ENCODE measurements at regions not wholly inside any gene's neighbourhood (a gene's known extent, or its start where the extent isn't known, plus 50 kb on each side); places are given as distances from the start of the nearest gene placed in this dataset.

GRCh38 chr4:79057772-79058171 lies 118.5 kb upstream of the PAQR3 start:
- H3K4me3 ChIP-seq (ENCODE audit: low read depth, low read length) = no peak overlapping the region
- no peak for DNase-seq (ENCODE audit: low read depth)
- TF ChIP-seq CTCF (IDR thresholded peaks at IDR 0.05; ENCODE audit: insufficient read depth, low read length) = no peak

GRCh38 chr4:79053754-79054153 lies 114.5 kb upstream of the PAQR3 start:
- H3K4me3 ChIP-seq (ENCODE audit: low read depth, low read length) = no peak overlapping the region
- no peak for DNase-seq (ENCODE audit: low read depth)
- TF ChIP-seq CTCF (IDR thresholded peaks at IDR 0.05; ENCODE audit: insufficient read depth, low read length) = no peak

- H3K4me3 ChIP-seq (ENCODE audit: low read depth, low read length) = no peak overlapping the region
- TF ChIP-seq CTCF (IDR thresholded peaks at IDR 0.05; ENCODE audit: insufficient read depth, low read length) = no peak
- DNase-seq (ENCODE audit: low read depth) = no peak
Measured at GRCh38 chr4:79050541-79050880, 111.3 kb upstream of the PAQR3 start.

- DNase-seq (ENCODE audit: low read depth) = no peak
- no peak overlapping the region for H3K4me3 ChIP-seq (ENCODE audit: low read depth, low read length)
Measured at GRCh38 chr4:79049840-79050540, 110.8 kb upstream of the PAQR3 start.

GRCh38 chr4:79048878-79049277 lies 109.6 kb upstream of the PAQR3 start:
- no peak for DNase-seq (ENCODE audit: low read depth)
- H3K4me3 ChIP-seq (ENCODE audit: low read depth, low read length) = no peak overlapping the region
- no peak for TF ChIP-seq CTCF (IDR thresholded peaks at IDR 0.05; ENCODE audit: insufficient read depth, low read length)

More at GRCh38 chr4:79049840-79050540, 110.8 kb upstream of the PAQR3 start:
- no peak for TF ChIP-seq CTCF (IDR thresholded peaks at IDR 0.05; ENCODE audit: insufficient read depth, low read length)

GRCh38 chr4:79047316-79047715 lies 108.1 kb upstream of the PAQR3 start:
- no peak for TF ChIP-seq CTCF (IDR thresholded peaks at IDR 0.05; ENCODE audit: insufficient read depth, low read length)
- H3K4me3 ChIP-seq (ENCODE audit: low read depth, low read length) = no peak overlapping the region
- no peak for DNase-seq (ENCODE audit: low read depth)

GRCh38 chr4:79046016-79046592 lies 106.9 kb upstream of the PAQR3 start:
- H3K4me3 ChIP-seq (ENCODE audit: low read depth, low read length) = no peak overlapping the region
- TF ChIP-seq CTCF (IDR thresholded peaks at IDR 0.05; ENCODE audit: insufficient read depth, low read length) = no peak
- DNase-seq (ENCODE audit: low read depth) = no peak
